ENCODE measurements at regions not wholly inside any gene's neighbourhood (a gene's known extent, or its start where the extent isn't known, plus 50 kb on each side); places are given as distances from the start of the nearest gene placed in this dataset.

DNA sequence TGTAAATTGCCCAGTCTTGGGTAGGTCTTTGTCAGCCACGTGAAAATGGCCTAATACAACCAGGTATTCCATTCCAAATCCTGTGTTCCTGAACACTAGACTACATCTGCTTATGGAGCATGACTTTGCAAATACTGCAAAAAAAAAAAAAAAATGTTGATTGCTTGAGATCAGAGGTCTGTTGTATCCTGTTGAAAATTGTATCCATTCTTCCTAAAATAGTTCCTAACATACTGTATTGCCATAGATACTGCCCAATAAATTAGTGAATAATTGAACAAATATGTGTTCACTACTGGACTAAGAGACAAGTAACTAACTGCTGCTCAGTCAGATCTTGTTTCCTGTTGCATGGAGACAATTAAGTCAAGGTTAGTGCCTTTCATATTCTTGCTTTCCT lies 164.3 kb upstream of the PABPC4L start:
- no peak for DNase-seq (ENCODE audit: low read depth in 2 of 2)

DNA sequence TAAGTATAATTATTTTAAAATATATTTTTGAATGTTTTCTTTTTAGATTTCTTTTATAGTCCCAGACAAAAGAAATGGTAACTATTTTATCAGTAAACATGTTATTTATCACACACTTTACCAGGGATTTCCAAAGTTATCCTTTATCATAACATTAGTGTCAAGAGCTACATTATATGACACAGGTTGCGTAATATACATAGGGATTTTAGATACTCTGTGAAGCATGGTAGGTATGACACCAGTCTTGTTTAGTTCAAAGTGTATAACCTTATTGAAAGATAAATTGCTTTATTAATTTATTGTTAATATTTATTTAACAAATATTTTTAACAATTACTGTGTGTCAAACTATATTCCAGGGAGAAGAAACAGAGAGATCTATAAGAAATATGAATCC lies 163.3 kb upstream of the PABPC4L start:
- no peak for DNase-seq (ENCODE audit: low read depth in 2 of 2)

DNA sequence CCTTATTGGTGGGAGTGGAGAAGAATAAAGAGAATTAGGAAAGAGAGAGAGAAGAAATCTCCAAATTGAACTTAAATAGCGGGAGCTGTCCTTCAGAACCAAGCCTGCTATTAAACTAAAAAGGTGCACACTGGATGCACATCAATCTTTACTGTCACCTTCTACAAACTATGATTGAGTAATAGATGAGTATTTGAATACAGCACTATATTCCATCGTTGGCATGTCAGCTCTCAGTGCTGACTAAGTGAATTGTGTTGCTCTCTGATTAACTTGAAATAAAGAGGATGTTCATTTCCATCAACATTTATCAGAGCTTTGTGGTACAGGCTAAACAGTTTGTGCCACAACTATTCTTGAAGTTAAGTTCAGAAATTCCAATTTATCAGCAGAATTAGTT lies 143.7 kb upstream of the PABPC4L start:
- no peak for DNase-seq (ENCODE audit: low read depth in 2 of 2)

DNA sequence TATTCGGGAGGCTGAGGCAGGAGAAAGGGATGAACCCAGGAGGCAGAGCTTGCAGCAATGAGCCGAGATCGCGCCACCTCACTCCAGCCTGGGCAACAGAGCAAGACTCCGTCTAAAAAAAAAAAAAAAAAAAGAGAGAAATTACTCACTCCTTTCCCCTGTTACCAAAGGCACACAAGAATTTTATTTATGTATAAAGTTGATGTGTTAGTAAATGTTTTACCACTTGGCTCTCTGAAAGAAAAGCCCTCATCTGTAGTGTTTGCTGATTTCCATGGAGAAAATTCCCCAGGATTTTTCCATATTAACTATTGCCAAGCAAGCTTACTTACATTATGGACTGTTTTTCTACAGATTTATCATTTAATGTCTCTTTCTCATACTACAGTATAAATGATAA lies 142.1 kb upstream of the PABPC4L start:
- no peak for DNase-seq (ENCODE audit: low read depth in 2 of 2)

- DNase-seq (ENCODE audit: low read depth in 2 of 2): no peak
These were observed 141.5 kb upstream of the PABPC4L start for GRCh38 chr4:134343081-134343480.

DNA sequence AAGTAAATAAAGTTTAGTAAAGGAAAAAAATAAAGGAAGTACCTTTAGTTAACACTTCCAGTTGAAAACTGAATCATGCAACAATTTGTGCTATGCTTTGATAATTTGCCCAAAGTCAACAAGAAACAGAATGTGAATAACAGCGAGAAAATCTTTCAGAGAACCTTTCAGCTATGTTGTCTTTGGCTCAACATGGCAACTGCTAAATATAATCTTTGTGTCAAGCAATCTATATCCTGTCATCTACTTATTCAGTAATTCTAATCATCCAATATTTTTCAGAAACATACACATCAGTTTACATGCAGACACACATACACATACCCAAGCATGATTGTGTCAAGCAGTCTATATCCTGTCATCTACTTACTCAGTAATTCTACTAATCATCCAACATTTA lies 136.0 kb upstream of the PABPC4L start:
- DNase-seq (ENCODE audit: low read depth in 2 of 2): no peak

- no peak for DNase-seq (ENCODE audit: low read depth in 2 of 2)
These were observed 127.2 kb upstream of the PABPC4L start for GRCh38 chr4:134328741-134329140.

DNA sequence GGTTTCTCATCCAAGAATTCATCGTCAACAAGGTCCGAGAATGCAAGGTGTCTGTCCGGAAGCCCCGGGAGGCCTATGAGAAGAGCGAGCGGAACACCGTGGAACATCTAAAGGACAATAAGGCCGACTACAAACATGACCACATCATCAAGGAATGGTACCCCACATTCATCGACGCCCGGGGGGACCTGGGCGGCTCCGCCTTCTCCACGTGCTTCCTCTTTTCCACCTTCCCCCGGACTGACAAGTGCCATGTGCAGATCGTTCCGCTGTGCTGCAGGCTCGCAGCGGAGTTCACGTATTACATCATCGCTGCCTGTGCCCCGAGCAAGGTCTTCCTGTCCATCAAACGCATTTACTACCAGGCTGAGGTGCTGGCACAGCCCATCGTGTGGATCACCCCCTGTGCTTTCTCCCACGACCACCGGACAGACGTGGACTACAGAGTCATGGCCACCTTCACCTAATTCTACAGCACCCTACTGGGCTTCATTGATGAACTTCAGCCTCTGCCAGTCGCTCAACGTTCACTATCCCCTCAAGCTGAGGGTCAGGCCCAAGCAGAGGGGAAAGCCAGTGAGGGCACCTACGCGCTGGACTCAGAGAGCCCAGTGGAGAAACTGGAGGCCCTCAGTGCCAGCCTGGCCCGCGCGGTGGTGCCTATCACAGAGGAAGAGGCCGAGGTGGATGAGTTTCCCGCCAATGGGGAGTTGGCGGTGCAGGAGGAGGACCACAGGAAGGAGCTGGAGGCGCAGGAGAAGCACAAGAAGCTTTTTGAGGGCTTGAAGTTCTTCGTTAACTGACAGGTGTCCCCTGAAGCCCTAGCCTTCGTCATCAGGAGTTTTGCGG lies 125.9 kb upstream of the PABPC4L start:
- no peak for DNase-seq (ENCODE audit: low read depth in 2 of 2)

DNA sequence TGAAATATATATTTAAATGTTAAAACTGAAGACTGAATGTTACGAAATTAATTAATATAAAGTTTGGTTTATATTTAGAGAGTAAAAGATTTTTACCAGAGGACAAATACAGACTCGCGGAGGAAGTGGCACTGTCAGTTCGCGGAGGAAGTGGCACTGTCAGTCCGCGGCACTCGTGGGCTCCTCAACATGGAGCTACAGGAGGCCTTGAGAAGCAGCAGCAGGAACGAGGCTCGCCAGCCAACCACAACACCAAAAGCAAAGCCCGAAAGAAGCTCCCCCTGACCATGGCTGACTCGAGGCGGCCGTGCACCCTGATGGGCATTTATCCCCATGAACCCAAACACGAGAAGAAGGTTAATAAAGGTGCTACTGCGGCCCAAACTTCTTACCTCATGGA lies 125.3 kb upstream of the PABPC4L start:
- DNase-seq (ENCODE audit: low read depth in 2 of 2): no peak

DNA sequence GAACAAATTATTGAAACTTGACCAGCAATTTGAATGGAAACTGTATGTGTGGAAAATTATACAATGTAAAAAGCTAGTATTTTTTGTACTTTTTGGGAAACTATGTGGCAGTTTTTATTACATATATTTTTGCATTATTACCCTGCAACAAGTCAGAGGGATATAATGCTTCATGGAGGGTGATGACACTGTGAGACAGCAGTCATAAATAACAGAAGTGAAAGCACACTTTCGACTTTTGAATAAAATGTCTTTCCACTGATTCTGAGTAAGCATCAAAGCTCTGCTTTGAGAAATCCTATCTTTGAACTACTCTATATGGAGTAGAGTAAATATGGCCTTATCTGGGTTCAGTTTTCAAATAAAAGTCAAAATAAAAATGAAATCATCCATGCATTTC lies 122.6 kb upstream of the PABPC4L start:
- DNase-seq (ENCODE audit: low read depth in 2 of 2): no peak

DNA sequence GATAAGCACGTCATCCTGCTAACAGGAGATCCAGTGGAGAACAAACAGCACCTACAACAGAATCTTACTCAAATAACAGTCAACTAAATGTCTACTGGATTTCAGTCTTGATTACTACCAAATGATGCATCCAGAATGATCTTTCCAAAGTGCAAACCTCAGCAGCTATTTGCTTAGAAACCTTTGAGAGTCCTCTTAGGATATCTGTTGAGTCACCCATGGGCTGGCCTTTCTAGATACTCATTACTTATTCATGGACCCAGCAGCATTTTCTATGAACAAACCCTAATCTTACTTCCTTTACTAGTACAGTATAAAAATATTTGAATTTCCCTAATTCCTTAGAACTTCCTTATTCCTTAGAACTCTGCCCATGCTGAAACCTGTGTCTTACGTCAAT lies 118.5 kb upstream of the PABPC4L start:
- no peak for DNase-seq (ENCODE audit: low read depth in 2 of 2)

DNA sequence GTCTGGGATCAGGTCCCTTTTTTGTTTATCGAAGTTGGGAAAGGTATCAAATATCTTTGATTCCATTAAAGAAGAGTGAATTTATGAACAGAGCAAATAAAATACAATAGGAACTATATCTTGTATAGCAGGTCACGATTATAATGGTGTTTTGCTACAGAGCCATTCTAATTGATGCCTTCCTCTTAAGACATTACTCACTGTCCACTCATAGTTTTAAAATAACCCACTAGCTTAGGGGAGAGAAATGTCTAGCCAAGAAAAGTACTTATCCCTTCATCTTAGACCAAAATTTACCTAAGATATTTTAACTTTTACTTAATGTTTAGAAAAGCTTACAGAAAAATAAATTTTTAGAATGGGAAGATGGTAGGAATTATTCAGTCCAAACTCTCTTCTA lies 112.0 kb upstream of the PABPC4L start:
- DNase-seq (ENCODE audit: low read depth in 2 of 2): no peak

GRCh38 chr4:134309715-134310114 lies 108.1 kb upstream of the PABPC4L start:
- no peak for DNase-seq (ENCODE audit: low read depth in 2 of 2)

DNA sequence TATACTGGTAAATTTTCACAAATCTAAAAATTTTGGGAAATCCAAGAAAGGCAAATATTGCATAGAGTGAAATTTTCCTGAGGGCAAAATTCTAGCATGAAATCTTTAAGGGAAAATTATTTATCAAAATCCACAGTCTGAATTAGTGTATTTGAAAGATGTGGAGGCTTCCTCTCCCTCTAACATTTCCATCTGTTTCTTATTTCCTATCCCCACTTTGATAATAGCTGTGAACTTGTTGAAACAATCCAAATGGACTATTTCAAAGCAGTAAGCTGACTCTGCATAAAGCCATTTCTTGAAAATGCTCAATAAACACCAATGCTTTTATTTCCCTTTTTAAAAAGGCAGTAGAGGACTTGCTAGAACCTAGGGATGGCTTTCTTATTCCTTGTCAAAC lies 107.3 kb upstream of the PABPC4L start:
- no peak for DNase-seq (ENCODE audit: low read depth in 2 of 2)

DNA sequence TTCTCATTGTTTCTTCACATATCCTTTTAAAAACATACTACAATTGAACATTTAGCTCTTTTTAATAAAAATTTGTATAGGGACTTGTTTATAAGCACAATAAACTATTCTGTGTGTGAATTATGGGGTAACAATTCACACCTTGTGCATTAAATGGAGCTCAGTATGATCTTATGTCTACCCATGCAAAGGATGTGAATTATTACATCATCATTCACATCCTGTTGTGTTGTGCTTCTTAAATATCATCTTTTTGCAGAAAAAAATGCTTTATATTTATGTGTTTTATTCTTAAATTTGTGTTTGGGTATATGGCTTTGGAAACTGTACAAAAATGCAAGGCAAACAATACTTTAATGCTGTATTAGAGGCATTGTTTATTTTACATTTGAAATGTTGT lies 96.7 kb upstream of the PABPC4L start:
- DNase-seq (ENCODE audit: low read depth in 2 of 2): no peak

DNA sequence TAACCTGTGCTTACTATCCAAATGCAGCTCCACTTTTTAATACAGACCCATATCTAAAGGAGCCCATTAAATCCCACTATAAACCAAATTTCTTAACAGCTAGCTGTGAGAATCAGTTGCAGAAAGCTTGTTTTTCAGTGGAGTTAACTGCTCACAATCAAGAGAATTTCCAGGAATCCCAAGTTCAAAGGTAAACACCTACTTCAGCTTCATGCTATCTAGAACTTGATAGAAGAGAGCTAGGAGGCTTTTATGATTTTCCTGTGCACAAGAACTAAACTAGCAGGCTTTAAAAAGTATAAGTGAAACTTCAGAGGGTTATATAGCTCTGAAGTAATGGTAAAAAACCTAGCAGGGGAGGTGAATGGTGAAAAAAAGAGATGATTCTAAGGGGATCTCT lies 96.2 kb upstream of the PABPC4L start:
- DNase-seq (ENCODE audit: low read depth in 2 of 2): no peak

GRCh38 chr4:134282680-134283079 lies 81.1 kb upstream of the PABPC4L start:
- DNase-seq (ENCODE audit: low read depth in 2 of 2): no peak

DNA sequence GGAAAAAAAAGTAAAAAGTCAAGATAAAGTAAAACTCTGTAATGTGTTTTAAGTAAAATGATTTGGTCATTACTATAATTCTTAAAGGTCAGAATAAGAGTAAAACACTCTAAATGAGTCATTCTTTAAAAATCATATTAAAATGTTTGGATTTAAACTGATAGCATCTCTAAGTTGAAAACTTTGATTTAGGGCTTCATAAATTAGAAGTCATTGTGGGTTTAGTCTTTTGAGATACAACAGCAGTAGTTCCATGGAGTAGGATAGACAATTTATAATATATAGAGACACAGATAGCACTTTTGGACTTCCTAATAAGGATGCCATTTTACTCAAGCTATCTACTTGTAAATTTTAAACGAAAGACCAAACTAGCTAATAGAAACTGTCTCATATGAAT lies 77.1 kb upstream of the PABPC4L start:
- no peak for DNase-seq (ENCODE audit: low read depth in 2 of 2)

- DNase-seq (ENCODE audit: low read depth in 2 of 2): no peak
These were observed 74.9 kb upstream of the PABPC4L start for GRCh38 chr4:134276476-134276875.

GRCh38 chr4:134260126-134260525 lies 58.5 kb upstream of the PABPC4L start:
- DNase-seq (ENCODE audit: low read depth in 2 of 2): no peak
